ENCODE measurements at regions not wholly inside any gene's neighbourhood (a gene's known extent, or its start where the extent isn't known, plus 50 kb on each side); places are given as distances from the start of the nearest gene placed in this dataset.

DNA sequence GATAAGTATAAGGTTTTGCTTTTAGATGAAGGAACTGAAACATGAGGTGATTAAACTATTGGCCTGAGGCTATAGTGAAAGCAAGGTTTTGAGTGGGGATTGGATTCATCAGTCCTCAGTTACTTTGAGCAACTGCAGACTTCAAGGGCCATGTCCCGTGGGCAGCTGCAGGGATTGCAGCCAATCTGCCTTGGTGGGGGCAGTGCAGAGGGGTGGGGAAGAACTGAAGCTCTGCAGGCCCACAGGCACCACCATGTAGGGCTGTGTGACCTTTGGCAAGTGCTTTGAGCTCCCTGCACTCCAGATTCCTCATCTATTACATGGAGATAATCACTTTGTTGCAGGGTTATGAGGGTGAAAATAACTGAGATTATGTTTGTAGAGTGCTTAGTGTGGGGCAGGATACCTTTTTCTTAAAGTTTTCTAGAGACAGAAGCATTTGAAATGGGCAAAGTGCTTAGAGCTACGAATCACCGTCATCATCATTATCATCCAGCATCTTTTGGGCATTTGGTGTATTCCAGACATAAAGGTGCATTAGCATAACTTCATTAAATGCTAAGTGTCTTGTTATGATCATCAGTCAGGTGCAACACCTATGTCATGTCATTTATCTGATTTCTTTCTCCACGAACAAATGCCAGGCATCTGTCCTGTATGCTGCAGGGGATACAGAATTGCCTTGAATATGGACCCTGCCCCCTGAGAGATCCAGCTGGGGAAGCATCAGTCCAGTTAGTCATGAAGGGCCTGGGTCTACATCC lies 72.1 kb upstream of the TENM4 start:
- TF ChIP-seq POLR2A (IDR thresholded peaks at IDR 0.05) = no peak
- TF ChIP-seq, protein P1, sequence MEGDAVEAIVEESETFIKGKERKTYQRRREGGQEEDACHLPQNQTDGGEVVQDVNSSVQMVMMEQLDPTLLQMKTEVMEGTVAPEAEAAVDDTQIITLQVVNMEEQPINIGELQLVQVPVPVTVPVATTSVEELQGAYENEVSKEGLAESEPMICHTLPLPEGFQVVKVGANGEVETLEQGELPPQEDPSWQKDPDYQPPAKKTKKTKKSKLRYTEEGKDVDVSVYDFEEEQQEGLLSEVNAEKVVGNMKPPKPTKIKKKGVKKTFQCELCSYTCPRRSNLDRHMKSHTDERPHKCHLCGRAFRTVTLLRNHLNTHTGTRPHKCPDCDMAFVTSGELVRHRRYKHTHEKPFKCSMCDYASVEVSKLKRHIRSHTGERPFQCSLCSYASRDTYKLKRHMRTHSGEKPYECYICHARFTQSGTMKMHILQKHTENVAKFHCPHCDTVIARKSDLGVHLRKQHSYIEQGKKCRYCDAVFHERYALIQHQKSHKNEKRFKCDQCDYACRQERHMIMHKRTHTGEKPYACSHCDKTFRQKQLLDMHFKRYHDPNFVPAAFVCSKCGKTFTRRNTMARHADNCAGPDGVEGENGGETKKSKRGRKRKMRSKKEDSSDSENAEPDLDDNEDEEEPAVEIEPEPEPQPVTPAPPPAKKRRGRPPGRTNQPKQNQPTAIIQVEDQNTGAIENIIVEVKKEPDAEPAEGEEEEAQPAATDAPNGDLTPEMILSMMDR (IDR thresholded peaks at IDR 0.05) = no peak
